H1 (cell line): ENCODE measurements at regions not wholly inside any gene's neighbourhood (a gene's known extent, or its start where the extent isn't known, plus 50 kb on each side); places are given as distances from the start of the nearest gene placed in this dataset.

Source experiments
- CHD7 ChIP-seq: fragments of 300-600 bp; sonication (generic); IDR thresholded peaks from 2 replicates; pipeline ENCODE4 v1.7.1; 2012; ENCODE audit warnings: low read length, moderate library complexity, mild to moderate bottlenecking, inconsistent platforms; ENCODE audit not compliant: insufficient replicate concordance
- RFX5 ChIP-seq: IDR thresholded peaks from 2 replicates; pipeline ENCODE4 v1.6.1; 2011; ENCODE audit warnings: low read depth, low read length, improper control_type of control experiment, borderline replicate concordance
- SIRT6 ChIP-seq: IDR thresholded peaks from one replicate; pipeline ENCODE4 v1.7.1; 2012; ENCODE audit warnings: low read length, inconsistent platforms
- TAF1 ChIP-seq: IDR thresholded peaks from 2 replicates; pipeline ENCODE4 v1.6.1; 2011; ENCODE audit warnings: mild to moderate bottlenecking, low read depth, low read length

DNA sequence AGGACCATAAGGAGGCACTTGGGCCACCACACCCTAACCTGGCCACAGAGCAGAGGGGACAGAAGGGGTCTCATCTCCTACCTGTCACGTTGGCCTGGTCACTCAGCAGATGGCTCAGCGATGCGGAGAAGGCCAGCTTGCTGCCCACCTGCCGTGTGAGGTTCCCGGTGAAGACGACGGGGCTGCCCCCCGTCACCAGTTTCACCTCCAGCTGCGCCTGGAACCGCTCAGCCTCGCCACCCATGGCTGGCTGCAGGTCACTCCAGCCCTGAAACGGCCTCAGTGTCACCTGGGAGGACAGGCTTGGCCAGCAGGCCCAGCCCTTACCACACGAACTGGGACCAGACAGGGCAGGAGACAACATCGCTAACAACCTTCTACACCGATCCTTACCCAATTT lies 116.8 kb downstream of the RMI2 start (continued):
- no peak for TF ChIP-seq CHD7
- no peak for TF ChIP-seq RFX5
- TF ChIP-seq TAF1, result no peak
- TF ChIP-seq SIRT6, result no peak
- TF ChIP-seq, all 59 proteins: peak for 0
